HG03045 (cell line): ENCODE measurements at regions not wholly inside any gene's neighbourhood (a gene's known extent, or its start where the extent isn't known, plus 50 kb on each side); places are given as distances from the start of the nearest gene placed in this dataset.

ENCODE experiments used
- ATAC-seq: cut with Tn5 transposase; IDR thresholded peaks from one replicate; pipeline ENCODE4 v1.9.1; 2021; ENCODE audit warnings: mild to moderate bottlenecking, moderate library complexity; ENCODE audit not compliant: unreplicated experiment

DNA sequence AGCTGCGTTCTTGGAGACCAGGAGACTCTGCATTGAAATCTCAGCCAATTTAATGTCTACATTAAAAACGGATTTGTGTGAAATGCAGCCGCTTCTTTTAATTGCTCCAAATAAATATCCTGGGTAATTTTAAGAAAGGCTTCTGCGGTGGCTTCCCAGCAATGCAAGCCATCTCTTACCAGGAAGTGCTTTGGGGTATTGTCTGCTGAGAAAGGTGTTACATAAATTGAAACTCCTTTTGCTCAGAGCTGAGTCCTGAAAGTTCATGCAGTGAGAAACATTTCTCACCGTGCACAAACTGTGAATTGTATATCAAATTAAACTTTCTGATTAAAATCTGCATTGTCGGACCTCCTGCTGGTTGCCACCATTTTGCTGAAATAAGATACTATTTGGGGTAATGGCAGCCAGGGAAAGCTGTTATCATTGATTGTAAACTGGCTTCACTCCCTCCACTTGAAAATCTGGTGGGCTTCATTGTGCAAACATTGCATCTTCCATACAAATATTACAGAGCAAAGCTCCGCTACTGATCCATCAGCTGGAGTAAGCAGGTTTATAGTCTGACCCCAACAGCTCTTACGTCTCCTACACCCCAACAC is 59.5 kb downstream of the ZIC5 start:
- no peak for ATAC-seq

- ATAC-seq: no peak
Observed at GRCh38 chr13:99911069-99911964, 60.2 kb downstream of the ZIC5 start.

DNA sequence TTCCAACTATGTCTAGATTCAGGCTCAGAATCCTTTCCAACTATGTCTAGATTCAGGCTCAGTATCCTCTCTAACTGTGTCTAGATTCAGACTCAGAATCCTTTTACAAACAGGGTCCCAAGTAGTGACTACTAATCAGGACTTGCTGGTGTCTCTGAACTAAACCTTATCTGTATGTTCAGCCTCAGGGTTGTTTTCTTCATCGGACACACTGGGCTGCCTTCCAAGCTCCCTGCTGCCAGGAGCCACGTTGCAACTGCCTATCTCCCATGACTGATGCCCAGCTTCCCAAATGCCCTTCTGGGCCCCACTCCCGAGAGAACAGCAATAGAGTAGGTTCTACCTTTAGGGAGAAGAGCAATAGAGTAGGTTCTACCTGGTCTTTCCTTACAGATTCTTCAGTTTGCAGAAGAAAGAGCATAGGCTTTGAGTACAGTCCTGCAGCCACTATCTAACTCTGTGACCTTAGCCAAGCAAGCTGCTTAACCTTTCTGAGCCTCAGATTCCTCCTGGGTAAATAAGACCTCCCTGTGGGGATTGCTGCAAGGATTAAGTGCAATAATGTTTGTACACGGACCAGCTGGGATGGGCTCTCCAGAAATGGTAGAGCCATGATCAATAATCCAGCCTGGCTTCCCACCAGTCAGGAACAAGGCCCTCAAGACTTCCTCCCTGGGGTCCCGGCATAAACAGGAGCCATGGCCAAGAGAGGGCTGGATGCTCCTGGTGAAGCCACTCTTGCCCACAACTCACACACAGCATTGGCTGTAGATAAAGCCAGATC is 61.5 kb downstream of the ZIC5 start:
- ATAC-seq: no peak

GRCh38 chr13:99909097-99909835 is 62.3 kb downstream of the ZIC5 start:
- ATAC-seq: no peak

- ATAC-seq: no peak
Observed at GRCh38 chr13:99908140-99908803, 63.3 kb downstream of the ZIC5 start.

GRCh38 chr13:99907627-99908026 is 63.9 kb downstream of the ZIC5 start:
- no peak for ATAC-seq

DNA sequence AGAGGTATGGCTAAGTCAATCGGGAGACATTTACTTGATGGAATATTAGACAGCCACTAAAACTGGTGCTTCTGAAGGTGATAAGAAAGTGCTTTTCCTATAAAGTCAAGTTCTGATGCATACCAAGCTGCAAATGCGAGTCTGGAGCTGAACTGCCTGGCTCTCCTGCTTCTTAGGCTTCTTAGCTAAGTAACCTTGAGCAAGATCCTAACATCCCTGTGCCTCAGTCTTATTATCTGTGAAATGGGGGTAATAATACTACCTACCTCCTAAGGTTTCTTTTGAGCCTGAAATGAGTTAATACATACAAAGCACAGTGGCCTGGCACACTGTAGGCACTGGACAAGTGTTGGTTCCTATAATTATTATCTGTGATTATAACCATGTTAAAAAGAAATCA is 64.5 kb downstream of the ZIC5 start:
- no peak for ATAC-seq

- no peak for ATAC-seq
Observed at GRCh38 chr13:99905814-99906213, 65.8 kb downstream of the ZIC5 start.

DNA sequence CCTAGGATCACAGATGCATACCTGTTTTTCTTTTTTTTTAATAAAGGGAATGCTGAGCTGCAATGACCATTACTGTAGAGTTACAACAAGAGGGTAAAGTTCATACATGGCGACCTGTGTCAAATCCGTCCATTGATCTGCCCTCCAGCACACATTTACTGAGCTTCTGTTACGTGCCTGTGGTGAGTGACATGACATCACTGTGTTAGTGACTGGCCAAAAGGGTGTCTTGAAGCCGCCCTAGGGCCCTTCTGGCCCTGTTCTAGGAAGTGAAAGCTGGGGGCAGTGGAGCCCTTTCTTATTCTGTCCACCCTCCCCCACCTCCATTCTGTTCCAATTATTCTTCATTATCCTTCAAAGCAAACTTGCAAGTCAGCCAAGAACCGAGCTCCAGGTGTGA is 66.3 kb downstream of the ZIC5 start:
- no peak for ATAC-seq

DNA sequence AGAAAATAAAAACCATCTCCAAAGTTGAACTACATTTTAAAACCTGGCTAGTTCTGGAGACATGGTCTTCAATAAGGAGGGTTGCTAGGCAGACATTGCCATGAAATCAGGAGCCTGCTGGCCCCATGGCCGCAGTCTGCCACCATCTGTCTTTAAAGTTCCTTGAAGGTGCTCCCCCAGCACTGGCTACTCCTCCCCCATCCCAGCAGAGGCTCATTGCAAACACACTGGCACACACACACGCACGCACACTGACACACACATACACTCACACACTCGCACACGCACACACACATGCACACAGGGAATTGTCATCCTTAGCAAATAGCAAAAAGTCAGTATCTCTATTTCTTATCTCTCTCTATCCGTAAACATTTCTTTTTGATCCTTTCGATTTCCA is 68.4 kb downstream of the ZIC5 start:
- ATAC-seq: no peak

DNA sequence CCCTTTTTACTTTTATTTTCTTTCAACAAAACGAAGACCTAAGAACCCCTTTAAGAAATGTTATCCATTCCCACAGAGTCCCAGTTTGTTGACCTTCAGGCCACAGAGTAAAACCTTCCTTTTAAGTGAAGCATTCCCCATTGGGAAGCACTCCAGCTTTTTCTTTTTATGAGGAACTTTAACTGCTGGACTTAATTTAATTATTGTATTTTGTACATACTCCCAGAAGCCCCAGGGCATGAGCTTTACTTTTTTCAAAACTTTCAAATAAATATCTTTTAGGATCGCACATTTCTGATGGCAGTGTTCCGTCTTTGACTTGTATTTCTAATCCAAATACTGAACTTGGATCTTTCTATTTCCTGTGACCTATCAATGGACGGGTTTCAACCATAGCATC is 68.9 kb downstream of the ZIC5 start:
- ATAC-seq: no peak

DNA sequence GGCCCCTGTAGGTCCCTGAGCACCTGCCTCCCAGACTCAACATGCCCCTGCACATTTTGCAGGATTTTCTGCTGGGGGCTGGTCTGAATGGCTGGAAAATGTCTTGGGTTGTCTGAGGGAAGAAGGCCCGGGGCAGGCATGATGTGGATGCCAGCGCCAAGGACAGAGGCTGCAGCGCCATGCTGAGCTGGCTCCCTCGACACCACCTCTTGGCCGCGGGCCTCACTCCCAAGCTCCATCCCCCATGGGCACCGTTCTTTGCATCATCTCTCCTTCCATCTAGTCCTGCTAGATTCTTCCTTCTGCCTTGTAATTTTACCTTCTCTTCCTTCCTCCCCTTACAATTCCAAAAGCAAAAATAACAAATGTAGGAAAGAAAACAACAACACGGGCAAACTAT is 70.6 kb downstream of the ZIC5 start:
- ATAC-seq: no peak

DNA sequence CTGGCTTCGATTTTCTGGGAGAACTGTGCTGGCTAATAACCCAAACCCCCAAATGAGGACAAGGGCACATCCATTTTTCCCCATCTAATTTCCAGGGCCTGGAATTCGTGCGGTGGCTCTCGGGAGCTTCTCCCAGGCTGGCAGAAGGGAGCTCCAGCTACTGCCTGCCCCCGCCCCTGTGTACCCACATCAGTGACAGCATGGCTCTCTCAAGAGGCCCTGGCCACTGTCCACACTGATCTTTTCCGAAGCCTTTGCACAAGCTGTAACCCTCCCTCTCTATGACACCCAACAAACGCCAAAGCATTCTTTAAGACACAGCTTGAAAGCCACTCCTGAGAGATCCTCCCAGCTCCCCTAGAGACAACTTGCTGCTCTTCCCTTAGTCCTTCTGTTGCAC is 73.1 kb downstream of the ZIC5 start:
- no peak for ATAC-seq

DNA sequence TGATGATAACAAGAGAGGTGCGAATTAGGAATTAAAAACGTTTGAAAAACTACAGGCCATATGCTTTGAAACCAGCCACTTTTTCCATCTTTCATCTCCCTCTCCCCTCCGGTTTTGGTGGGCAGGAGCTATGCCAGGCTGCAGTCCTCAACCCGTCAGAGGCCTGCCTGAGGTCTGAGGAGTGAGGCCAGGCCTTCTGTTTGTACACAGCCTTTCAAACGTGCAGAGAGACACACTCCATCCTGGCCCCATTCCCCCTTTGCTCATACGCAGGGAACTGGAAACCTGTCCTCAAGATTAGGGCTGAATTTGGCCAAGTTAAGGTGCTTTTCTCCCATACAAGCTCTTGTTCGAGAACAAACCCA is 74.5 kb downstream of the ZIC5 start:
- ATAC-seq: no peak

GRCh38 chr13:99896369-99897075 is 75.0 kb downstream of the ZIC5 start:
- ATAC-seq: no peak

- no peak for ATAC-seq
Observed at GRCh38 chr13:99895444-99896368, 75.9 kb downstream of the ZIC5 start.

DNA sequence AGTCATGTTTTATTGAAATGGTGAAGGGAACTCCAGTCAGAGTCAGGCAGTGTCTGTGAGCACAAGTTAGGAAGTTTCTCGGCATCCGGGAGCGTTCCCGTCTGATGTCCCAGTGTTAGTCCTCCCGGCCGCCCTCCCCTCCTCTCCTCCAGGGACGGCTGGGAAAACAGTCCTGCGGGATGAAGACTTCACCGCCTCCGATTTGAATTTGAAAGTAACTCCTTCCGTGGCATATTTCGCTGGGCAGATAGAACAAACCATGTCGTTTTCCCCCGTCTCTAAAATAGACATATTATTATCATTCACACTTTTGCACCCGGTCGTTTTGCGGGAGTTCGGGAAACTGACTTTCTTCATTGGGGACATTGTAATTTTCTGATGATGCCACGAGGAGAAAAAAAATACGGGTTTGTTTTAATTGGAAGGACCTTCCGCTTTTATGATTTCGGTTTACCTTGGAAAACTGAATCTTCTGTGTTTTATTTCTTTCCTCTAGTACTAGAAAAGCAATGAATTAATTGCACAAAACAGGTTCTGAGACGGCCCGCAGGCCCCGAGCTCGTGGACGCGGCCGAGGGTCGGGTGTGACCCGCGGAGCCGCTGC is 76.6 kb downstream of the ZIC5 start:
- no peak for ATAC-seq

GRCh38 chr13:99894105-99894839 is 77.3 kb downstream of the ZIC5 start:
- no peak for ATAC-seq
